Panc1 (cell line): ENCODE measurements at regions not wholly inside any gene's neighbourhood (a gene's known extent, or its start where the extent isn't known, plus 50 kb on each side); places are given as distances from the start of the nearest gene placed in this dataset.

Experiments
- CTCF ChIP-seq: fragments of 450-650 bp; IDR thresholded peaks from 2 replicates; pipeline ENCODE4 v1.5.1; 2017; ENCODE audit warnings: mild to moderate bottlenecking
- POLR2AphosphoS5 ChIP-seq: IDR thresholded peaks from 2 replicates; pipeline ENCODE4 v1.6.1; 2012; ENCODE audit warnings: mild to moderate bottlenecking, low read depth, low read length, moderate library complexity
- SIN3A ChIP-seq: IDR thresholded peaks from 2 replicates; pipeline ENCODE4 v1.6.1; 2012; ENCODE audit warnings: low read depth, mild to moderate bottlenecking, low read length, moderate library complexity, borderline replicate concordance; ENCODE audit not compliant: insufficient read depth
- TCF7L2 ChIP-seq: IDR thresholded peaks from 2 replicates; pipeline ENCODE4 v1.6.1; 2011; ENCODE audit warnings: mild to moderate bottlenecking, low read depth, low read length, inconsistent platforms
- TF ChIP-seq, protein P1 (sequence below), 2 experiments: IDR thresholded peaks; 2 replicates each; pipeline ENCODE4 v1.6.1; 2011 to 2012; ENCODE audit warnings: low read depth in 2 of 2, control low read depth in 1 of 2, low read length in 1 of 2, mild to moderate bottlenecking in 1 of 2, moderate library complexity in 1 of 2; ENCODE audit not compliant: insufficient read depth in 1 of 2

DNA sequence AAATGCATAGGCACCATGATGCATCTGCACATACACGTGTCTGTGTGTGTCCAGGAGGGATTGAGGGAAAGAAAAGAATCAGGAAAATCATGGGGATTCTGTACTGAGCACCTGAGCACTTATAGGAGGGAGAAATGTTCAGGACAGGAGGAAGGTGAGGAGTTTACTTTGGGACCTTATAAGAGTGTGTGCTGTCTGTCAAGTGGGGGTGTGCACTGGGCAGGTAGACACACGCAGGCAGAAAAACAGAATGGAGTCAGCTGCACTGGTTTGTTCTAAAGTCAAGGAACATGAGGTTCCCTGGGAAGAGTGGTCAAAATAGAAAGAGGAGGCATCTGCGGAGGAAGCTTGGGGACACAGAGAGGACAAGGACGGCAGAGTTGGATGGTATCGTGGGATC, 92.2 kb upstream of the KCTD1 start:
- TF ChIP-seq CTCF (no peak), POLR2AphosphoS5 (no peak), SIN3A (no peak), TCF7L2 (no peak)
- TF ChIP-seq, protein P1, sequence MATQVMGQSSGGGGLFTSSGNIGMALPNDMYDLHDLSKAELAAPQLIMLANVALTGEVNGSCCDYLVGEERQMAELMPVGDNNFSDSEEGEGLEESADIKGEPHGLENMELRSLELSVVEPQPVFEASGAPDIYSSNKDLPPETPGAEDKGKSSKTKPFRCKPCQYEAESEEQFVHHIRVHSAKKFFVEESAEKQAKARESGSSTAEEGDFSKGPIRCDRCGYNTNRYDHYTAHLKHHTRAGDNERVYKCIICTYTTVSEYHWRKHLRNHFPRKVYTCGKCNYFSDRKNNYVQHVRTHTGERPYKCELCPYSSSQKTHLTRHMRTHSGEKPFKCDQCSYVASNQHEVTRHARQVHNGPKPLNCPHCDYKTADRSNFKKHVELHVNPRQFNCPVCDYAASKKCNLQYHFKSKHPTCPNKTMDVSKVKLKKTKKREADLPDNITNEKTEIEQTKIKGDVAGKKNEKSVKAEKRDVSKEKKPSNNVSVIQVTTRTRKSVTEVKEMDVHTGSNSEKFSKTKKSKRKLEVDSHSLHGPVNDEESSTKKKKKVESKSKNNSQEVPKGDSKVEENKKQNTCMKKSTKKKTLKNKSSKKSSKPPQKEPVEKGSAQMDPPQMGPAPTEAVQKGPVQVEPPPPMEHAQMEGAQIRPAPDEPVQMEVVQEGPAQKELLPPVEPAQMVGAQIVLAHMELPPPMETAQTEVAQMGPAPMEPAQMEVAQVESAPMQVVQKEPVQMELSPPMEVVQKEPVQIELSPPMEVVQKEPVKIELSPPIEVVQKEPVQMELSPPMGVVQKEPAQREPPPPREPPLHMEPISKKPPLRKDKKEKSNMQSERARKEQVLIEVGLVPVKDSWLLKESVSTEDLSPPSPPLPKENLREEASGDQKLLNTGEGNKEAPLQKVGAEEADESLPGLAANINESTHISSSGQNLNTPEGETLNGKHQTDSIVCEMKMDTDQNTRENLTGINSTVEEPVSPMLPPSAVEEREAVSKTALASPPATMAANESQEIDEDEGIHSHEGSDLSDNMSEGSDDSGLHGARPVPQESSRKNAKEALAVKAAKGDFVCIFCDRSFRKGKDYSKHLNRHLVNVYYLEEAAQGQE (IDR thresholded peaks at IDR 0.05; ENCODE audit: insufficient read depth in 1 of 2, low read depth in 2 of 2, low read length in 1 of 2) = no peak
